ENCODE measurements at regions not wholly inside any gene's neighbourhood (a gene's known extent, or its start where the extent isn't known, plus 50 kb on each side); places are given as distances from the start of the nearest gene placed in this dataset.

DNA sequence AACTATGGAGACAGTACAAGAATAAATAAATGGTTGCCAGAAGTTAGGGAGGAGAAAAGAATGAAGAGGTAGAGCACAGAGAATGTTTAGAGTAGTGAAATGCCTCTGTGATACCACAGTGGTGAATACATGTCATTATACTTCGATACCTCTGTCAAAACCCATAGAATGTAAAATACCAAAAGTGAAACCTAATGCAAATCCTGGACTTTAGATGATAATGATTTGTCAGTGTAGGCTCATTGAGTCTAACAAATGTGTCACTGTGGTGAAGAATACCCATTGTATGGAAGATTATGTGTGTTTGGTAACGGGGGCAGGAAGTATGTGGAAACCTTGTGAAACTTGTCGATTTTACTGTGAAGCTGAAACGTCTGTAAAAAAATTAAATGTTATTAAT, 1106.5 kb upstream of the TMPRSS15 start:
- TF ChIP-seq, protein P1, sequence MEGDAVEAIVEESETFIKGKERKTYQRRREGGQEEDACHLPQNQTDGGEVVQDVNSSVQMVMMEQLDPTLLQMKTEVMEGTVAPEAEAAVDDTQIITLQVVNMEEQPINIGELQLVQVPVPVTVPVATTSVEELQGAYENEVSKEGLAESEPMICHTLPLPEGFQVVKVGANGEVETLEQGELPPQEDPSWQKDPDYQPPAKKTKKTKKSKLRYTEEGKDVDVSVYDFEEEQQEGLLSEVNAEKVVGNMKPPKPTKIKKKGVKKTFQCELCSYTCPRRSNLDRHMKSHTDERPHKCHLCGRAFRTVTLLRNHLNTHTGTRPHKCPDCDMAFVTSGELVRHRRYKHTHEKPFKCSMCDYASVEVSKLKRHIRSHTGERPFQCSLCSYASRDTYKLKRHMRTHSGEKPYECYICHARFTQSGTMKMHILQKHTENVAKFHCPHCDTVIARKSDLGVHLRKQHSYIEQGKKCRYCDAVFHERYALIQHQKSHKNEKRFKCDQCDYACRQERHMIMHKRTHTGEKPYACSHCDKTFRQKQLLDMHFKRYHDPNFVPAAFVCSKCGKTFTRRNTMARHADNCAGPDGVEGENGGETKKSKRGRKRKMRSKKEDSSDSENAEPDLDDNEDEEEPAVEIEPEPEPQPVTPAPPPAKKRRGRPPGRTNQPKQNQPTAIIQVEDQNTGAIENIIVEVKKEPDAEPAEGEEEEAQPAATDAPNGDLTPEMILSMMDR (IDR thresholded peaks at IDR 0.05; ENCODE audit: low read length) = no peak
- no peak for TF ChIP-seq EZH2phosphoT487 (IDR thresholded peaks at IDR 0.05; ENCODE audit: low read length)
- no peak for TF ChIP-seq EZH2 (optimal IDR thresholded peaks at IDR 0.05; ENCODE audit: low read depth, low read length)

All from MM.1S (cell line).